ENCODE measurements at regions not wholly inside any gene's neighbourhood (a gene's known extent, or its start where the extent isn't known, plus 50 kb on each side); places are given as distances from the start of the nearest gene placed in this dataset.

- TF ChIP-seq CTCF (IDR thresholded peaks at IDR 0.05) = no peak
- DNase-seq (ENCODE audit: low spot score) (no peak), ATAC-seq (ENCODE audit: low FRiP score) (no peak)
These were observed 54.2 kb upstream of the LIMCH1 start for GRCh38 chr4:41483771-41484170.

- TF ChIP-seq CTCF (IDR thresholded peaks at IDR 0.05) = no peak
- DNase-seq (ENCODE audit: low spot score) = no peak
- no peak for ATAC-seq (ENCODE audit: low FRiP score)
These were observed 52.9 kb upstream of the LIMCH1 start for GRCh38 chr4:41485041-41485440.

- ATAC-seq (ENCODE audit: low FRiP score) = no peak
- TF ChIP-seq CTCF (IDR thresholded peaks at IDR 0.05) = no peak
These were observed 50.0 kb upstream of the LIMCH1 start for GRCh38 chr4:41487868-41488440.

More at GRCh38 chr4:41487868-41488440, 50.0 kb upstream of the LIMCH1 start:
- DNase-seq (ENCODE audit: low spot score) = no peak

Measured in omental fat pad (tissue), 3 donors.